GM12874 (cell line): ENCODE measurements at regions not wholly inside any gene's neighbourhood (a gene's known extent, or its start where the extent isn't known, plus 50 kb on each side); places are given as distances from the start of the nearest gene placed in this dataset.

ENCODE experiments used
- CTCF ChIP-seq: IDR thresholded peaks from 2 replicates; pipeline ENCODE4 v1.5.1; 2011; ENCODE audit warnings: low read depth, mild to moderate bottlenecking, control low read depth, low read length, moderate library complexity; ENCODE audit not compliant: insufficient read depth

- no peak for TF ChIP-seq CTCF
Observed at GRCh38 chr7:68073701-68074100, 1077.1 kb downstream of the TYW1 start.

- TF ChIP-seq CTCF, result no peak
Observed at GRCh38 chr7:68074242-68074641, 1077.6 kb downstream of the TYW1 start.

- no peak for TF ChIP-seq CTCF
Observed at GRCh38 chr7:68078157-68078710, 1081.6 kb downstream of the TYW1 start.

GRCh38 chr7:68087401-68087800 lies 1090.8 kb downstream of the TYW1 start:
- no peak for TF ChIP-seq CTCF

- TF ChIP-seq CTCF, result no peak
Observed at GRCh38 chr7:68088879-68089278, 1092.2 kb downstream of the TYW1 start.

GRCh38 chr7:68103319-68103718 lies 1106.7 kb downstream of the TYW1 start:
- TF ChIP-seq CTCF, result no peak

- TF ChIP-seq CTCF, result no peak
Observed at GRCh38 chr7:68107261-68107660, 1110.6 kb downstream of the TYW1 start.
